ENCODE measurements at regions not wholly inside any gene's neighbourhood (a gene's known extent, or its start where the extent isn't known, plus 50 kb on each side); places are given as distances from the start of the nearest gene placed in this dataset.
A peak's percentile ranks its signal among the peaks of the same experiment; 100 is the strongest.

DNA sequence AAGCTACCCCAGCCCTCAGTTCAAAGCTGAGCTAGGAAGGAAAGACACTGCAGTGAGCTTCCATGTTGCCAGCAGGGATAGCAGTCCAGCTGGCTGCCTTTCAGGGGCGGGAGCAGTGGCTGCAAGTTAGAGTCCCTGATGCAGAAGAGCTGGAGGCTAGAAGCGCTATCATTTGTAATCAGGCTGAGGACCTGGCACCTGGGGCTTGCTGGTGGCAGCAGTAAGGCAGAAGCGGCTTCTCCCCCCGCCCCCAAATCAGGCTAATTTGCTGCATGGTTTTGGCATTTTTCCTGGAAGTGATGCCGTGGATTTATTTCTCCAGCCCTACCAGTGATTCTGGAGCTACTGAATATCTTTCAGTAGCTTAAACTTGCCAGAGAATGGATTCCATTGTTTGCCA is 203.3 kb downstream of the CLCN4 start:
- Histone ChIP-seq H3K27me3 (ENCODE audit: control insufficient read depth, insufficient read depth, low read length) (no peaks in the 10 kb centered on the region), H3K27ac (ENCODE audit: insufficient read depth, low read length) (no peak overlapping the region), H2BK5ac (ENCODE audit: low read depth, low read length, poor library complexity, severe bottlenecking) (no peak overlapping the region), H3K4ac (ENCODE audit: low read depth, low read length) (no peak overlapping the region), H2BK120ac (ENCODE audit: low read depth, low read length) (no peak overlapping the region), H4K8ac (ENCODE audit: low read depth in 2 of 2, low read length in 2 of 2) (no peak overlapping the region), H3K4me2 (ENCODE audit: low read depth, low read length) (no peak overlapping the region), H4K5ac (ENCODE audit: low read depth, low read length) (no peak overlapping the region), H3K9ac (ENCODE audit: low read depth, low read length) (no peak overlapping the region), H2AK5ac (ENCODE audit: low read depth, low read length) (no peak overlapping the region), H2BK20ac (ENCODE audit: low read depth, low read length) (no peak overlapping the region), H3K4me1 (ENCODE audit: control insufficient read depth, insufficient read depth, low read length) (no peaks in the 10 kb centered on the region), H4K20me1 (ENCODE audit: insufficient read depth, low read length) (no peaks in the 10 kb centered on the region), H3K14ac (replicated peaks; ENCODE audit: low read depth, low read length) (no peak overlapping the region), H3K9me3 (ENCODE audit: control insufficient read depth, insufficient read depth, low read length) (peaks cover 2% of the 10 kb centered on the region; the same call in 1 of the 2 replicates), H3K36me3 (ENCODE audit: control insufficient read depth, insufficient read depth, low read length) (no peaks in the 10 kb centered on the region), H3K18ac (ENCODE audit: low read depth, low read length) (no peak overlapping the region), H4K91ac (ENCODE audit: insufficient read depth, low read depth, low read length) (no peak overlapping the region), H3K9me1 (ENCODE audit: insufficient read depth, low read length) (no peaks in the 10 kb centered on the region), H2AK9ac (replicated peaks; ENCODE audit: low read depth, low read length, poor library complexity) (no peak overlapping the region), H2AFZ (replicated peaks; ENCODE audit: low read length, poor library complexity) (peak overlapping the region; percentile 19), H3K23ac (ENCODE audit: low read depth, low read length) (no peak overlapping the region), H3K79me1 (ENCODE audit: low read depth in 1 of 2, low read length in 2 of 2) (no peaks in the 10 kb centered on the region), H2BK15ac (ENCODE audit: low read depth, low read length) (no peak overlapping the region), H3K56ac (ENCODE audit: extremely low read depth, insufficient read depth, low read length) (no peak overlapping the region), H3K4me3 (ENCODE audit: insufficient read depth, low read depth, low read length) (no peak overlapping the region)
- TF ChIP-seq, protein P1, sequence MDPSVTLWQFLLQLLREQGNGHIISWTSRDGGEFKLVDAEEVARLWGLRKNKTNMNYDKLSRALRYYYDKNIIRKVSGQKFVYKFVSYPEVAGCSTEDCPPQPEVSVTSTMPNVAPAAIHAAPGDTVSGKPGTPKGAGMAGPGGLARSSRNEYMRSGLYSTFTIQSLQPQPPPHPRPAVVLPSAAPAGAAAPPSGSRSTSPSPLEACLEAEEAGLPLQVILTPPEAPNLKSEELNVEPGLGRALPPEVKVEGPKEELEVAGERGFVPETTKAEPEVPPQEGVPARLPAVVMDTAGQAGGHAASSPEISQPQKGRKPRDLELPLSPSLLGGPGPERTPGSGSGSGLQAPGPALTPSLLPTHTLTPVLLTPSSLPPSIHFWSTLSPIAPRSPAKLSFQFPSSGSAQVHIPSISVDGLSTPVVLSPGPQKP (IDR thresholded peaks at IDR 0.05; ENCODE audit: borderline replicate concordance, low read depth, low read length): no peak
- no peak for TF ChIP-seq BHLHE40 (IDR thresholded peaks at IDR 0.05; ENCODE audit: low read depth, low read length)
- TF ChIP-seq, protein P2, sequence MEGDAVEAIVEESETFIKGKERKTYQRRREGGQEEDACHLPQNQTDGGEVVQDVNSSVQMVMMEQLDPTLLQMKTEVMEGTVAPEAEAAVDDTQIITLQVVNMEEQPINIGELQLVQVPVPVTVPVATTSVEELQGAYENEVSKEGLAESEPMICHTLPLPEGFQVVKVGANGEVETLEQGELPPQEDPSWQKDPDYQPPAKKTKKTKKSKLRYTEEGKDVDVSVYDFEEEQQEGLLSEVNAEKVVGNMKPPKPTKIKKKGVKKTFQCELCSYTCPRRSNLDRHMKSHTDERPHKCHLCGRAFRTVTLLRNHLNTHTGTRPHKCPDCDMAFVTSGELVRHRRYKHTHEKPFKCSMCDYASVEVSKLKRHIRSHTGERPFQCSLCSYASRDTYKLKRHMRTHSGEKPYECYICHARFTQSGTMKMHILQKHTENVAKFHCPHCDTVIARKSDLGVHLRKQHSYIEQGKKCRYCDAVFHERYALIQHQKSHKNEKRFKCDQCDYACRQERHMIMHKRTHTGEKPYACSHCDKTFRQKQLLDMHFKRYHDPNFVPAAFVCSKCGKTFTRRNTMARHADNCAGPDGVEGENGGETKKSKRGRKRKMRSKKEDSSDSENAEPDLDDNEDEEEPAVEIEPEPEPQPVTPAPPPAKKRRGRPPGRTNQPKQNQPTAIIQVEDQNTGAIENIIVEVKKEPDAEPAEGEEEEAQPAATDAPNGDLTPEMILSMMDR (conservative IDR thresholded peaks at IDR 0.05; ENCODE audit: low read depth, low read length): no peak
- no peak for TF ChIP-seq MAFK (IDR thresholded peaks at IDR 0.05; ENCODE audit: low read depth, low read length)
- no peak for TF ChIP-seq RAD21 (IDR thresholded peaks at IDR 0.05; ENCODE audit: low read length)
- no peak for TF ChIP-seq MAZ (IDR thresholded peaks at IDR 0.05; ENCODE audit: borderline replicate concordance, low read depth, low read length)
- no peak for TF ChIP-seq RFX5 (IDR thresholded peaks at IDR 0.05; ENCODE audit: low read depth, low read length)
- TF ChIP-seq FOS (IDR thresholded peaks at IDR 0.05; ENCODE audit: low read depth, low read length): no peak
- dilution Hi-C loops (cut with HindIII; ENCODE audit: low sequenced_read_pairs, unreplicated experiment): no loop called here
- in situ Hi-C loops (cut with MboI; ENCODE audit: low sequenced_read_pairs): no loop called here
- POLR2A ChIA-PET (ENCODE audit: unreplicated experiment): no interaction called here
- intact Hi-C loops (cut with micrococcal nuclease): no loop called here
- ATAC-seq (ENCODE audit: low read depth) (no peak), DNase-seq (peak; percentile 6)
- 25% methylated on average over 2 of the region's 5 CpGs; no CpG with 5 or more reads in 1 of the 2 experiments for WGBS, 2 experiments (ENCODE audit: extremely low coverage in 2 of 2, insufficient read length in 1 of 2)
- no TSS peak for BruUV-seq (replicated peaks)
- CTCF ChIA-PET: no interaction called here

Data from IMR-90 (cell line).